Breast epithelium (tissue), 3 donors: ENCODE measurements at regions not wholly inside any gene's neighbourhood (a gene's known extent, or its start where the extent isn't known, plus 50 kb on each side); places are given as distances from the start of the nearest gene placed in this dataset.

Experiments used
- CTCF ChIP-seq, 3 donors: fragments of 450-650 bp; IDR thresholded peaks; one replicate each; pipeline ENCODE4 v1.5.1; 2016 to 2017; ENCODE audit warnings: antibody characterized with exemption in 3 of 3, mild to moderate bottlenecking in 3 of 3, moderate library complexity in 3 of 3
- POLR2A ChIP-seq: fragments of 450-650 bp; IDR thresholded peaks from one replicate; pipeline ENCODE4 v1.6.1; 2016; ENCODE audit warnings: antibody characterized with exemption, mild to moderate bottlenecking, moderate library complexity
- POLR2AphosphoS5 ChIP-seq, 3 donors: sonication (generic); formaldehyde crosslinking; IDR thresholded peaks; one replicate each; pipeline ENCODE4 v1.6.1; 2017; ENCODE audit warnings: antibody characterized with exemption in 3 of 3

- TF ChIP-seq CTCF (IDR thresholded peaks at IDR 0.05), result no peak
- TF ChIP-seq POLR2AphosphoS5 (IDR thresholded peaks at IDR 0.05), result no peak
- no peak for TF ChIP-seq POLR2A
Measured at GRCh38 chr10:52533986-52534385, 219.9 kb downstream of the DKK1 start.
